ENCODE measurements at regions not wholly inside any gene's neighbourhood (a gene's known extent, or its start where the extent isn't known, plus 50 kb on each side); places are given as distances from the start of the nearest gene placed in this dataset.
A peak's percentile ranks its signal among the peaks of the same experiment; 100 is the strongest.

- DNase-seq: no peak
These were observed 86.5 kb upstream of the ATP10B start for GRCh38 chr5:160938532-160938931.

GRCh38 chr5:160937570-160937969 is 85.6 kb upstream of the ATP10B start:
- DNase-seq: no peak

GRCh38 chr5:160935776-160936175 is 83.8 kb upstream of the ATP10B start:
- DNase-seq: no peak

GRCh38 chr5:160931283-160931682 is 79.3 kb upstream of the ATP10B start:
- no peak for DNase-seq

- no peak for DNase-seq
These were observed 78.4 kb upstream of the ATP10B start for GRCh38 chr5:160930406-160930805.

- no peak for DNase-seq
These were observed 77.9 kb upstream of the ATP10B start for GRCh38 chr5:160929906-160930305.

GRCh38 chr5:160929360-160929759 is 77.3 kb upstream of the ATP10B start:
- no peak for DNase-seq

GRCh38 chr5:160926428-160926827 is 74.4 kb upstream of the ATP10B start:
- peak; percentile 89 for DNase-seq

GRCh38 chr5:160925281-160925680 is 73.3 kb upstream of the ATP10B start:
- no peak for DNase-seq

- no peak for DNase-seq
These were observed 72.1 kb upstream of the ATP10B start for GRCh38 chr5:160923936-160924710.

GRCh38 chr5:160923411-160923810 is 71.4 kb upstream of the ATP10B start:
- DNase-seq: no peak

GRCh38 chr5:160922311-160922710 is 70.3 kb upstream of the ATP10B start:
- DNase-seq: no peak

GRCh38 chr5:160921423-160922285 is 69.6 kb upstream of the ATP10B start:
- no peak for DNase-seq

- peak; percentile 64 for DNase-seq
These were observed 67.6 kb upstream of the ATP10B start for GRCh38 chr5:160919626-160920025.

- DNase-seq: no peak
These were observed 66.4 kb upstream of the ATP10B start for GRCh38 chr5:160918386-160918785.

- no peak for DNase-seq
These were observed 54.1 kb upstream of the ATP10B start for GRCh38 chr5:160906090-160906489.

GRCh38 chr5:160905285-160905684 is 53.3 kb upstream of the ATP10B start:
- DNase-seq: no peak

GRCh38 chr5:160904591-160904990 is 52.6 kb upstream of the ATP10B start:
- peak; percentile 78 for DNase-seq

- DNase-seq: no peak
These were observed 51.5 kb upstream of the ATP10B start for GRCh38 chr5:160903551-160903950.

GRCh38 chr5:160903076-160903475 is 51.1 kb upstream of the ATP10B start:
- no peak for DNase-seq
